GM12873 (cell line): ENCODE measurements at regions not wholly inside any gene's neighbourhood (a gene's known extent, or its start where the extent isn't known, plus 50 kb on each side); places are given as distances from the start of the nearest gene placed in this dataset.

Experiments used
- TF ChIP-seq, protein P1 (sequence below): IDR thresholded peaks from 2 replicates; pipeline ENCODE4 v1.5.1; 2012; ENCODE audit warnings: low read depth, mild to moderate bottlenecking, moderate library complexity, low read length, control low read depth; ENCODE audit not compliant: insufficient read depth; ENCODE audit errors: missing control alignments

GRCh38 chr13:79725841-79726240 is 244.9 kb downstream of the NDFIP2 start:
- TF ChIP-seq, protein P1, sequence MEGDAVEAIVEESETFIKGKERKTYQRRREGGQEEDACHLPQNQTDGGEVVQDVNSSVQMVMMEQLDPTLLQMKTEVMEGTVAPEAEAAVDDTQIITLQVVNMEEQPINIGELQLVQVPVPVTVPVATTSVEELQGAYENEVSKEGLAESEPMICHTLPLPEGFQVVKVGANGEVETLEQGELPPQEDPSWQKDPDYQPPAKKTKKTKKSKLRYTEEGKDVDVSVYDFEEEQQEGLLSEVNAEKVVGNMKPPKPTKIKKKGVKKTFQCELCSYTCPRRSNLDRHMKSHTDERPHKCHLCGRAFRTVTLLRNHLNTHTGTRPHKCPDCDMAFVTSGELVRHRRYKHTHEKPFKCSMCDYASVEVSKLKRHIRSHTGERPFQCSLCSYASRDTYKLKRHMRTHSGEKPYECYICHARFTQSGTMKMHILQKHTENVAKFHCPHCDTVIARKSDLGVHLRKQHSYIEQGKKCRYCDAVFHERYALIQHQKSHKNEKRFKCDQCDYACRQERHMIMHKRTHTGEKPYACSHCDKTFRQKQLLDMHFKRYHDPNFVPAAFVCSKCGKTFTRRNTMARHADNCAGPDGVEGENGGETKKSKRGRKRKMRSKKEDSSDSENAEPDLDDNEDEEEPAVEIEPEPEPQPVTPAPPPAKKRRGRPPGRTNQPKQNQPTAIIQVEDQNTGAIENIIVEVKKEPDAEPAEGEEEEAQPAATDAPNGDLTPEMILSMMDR: no peak

DNA sequence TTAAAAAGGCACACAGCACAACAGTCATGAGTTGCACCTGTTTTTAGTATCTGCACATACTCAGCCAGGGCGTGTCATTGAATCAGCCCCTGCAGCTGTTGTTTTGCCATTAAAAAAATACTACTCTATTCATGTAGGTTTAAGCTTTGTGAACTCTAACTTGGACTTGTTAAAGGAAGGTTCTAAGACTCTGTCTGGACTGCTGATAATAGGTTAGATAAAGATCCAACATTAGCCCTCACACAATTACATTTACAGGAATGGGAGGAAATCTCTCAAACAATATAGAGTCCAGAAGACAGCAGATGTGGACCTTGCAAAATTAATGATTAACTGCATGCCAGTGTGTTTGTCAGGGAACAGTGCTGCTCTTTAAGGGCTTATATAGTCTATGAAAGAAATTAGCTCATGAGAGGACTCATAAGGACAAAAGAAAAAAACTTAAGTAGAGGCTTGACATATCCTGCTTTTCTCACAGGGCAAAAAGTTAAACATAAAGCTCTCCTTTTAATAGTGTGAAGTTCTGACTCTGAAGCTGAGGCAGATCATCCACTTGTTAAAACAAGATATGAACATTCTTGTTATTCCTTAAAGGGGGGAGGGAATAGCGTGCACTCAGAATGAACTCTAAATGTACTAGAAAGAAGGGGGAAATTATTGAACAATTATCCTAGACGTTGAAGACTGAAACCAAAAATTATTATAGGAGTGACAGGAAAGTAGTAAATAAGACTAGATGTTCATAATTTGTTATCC is 243.6 kb downstream of the NDFIP2 start:
- TF ChIP-seq, protein P1: no peak

GRCh38 chr13:79723519-79724024 is 242.6 kb downstream of the NDFIP2 start:
- TF ChIP-seq, protein P1: no peak

- TF ChIP-seq, protein P1: no peak
Measured at GRCh38 chr13:79722885-79723445, 242.0 kb downstream of the NDFIP2 start.

- TF ChIP-seq, protein P1: no peak
Measured at GRCh38 chr13:79716191-79716590, 235.2 kb downstream of the NDFIP2 start.

DNA sequence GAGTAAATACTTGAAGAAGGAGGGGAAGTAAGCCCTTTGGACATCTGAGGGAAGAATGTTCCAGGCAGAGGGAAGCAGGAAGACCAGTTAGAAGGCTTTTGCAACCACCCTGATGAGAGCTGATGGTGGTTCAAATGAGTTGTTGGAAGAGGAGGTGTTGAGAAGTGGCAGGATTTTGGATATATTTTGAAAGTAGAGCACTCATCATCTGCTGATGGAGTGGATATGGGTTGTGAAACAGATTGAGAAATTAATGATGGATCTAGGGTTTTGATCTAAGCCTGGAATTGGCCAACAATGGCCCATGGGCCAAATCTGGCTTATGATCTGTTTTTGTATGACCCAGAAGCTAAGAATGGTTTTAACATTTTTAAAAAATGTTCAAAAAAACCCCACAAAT is 230.7 kb downstream of the NDFIP2 start:
- TF ChIP-seq, protein P1: no peak

GRCh38 chr13:79710376-79710775 is 229.4 kb downstream of the NDFIP2 start:
- TF ChIP-seq, protein P1: no peak
